Lower lobe of right lung (tissue), 2 donors: ENCODE measurements at regions not wholly inside any gene's neighbourhood (a gene's known extent, or its start where the extent isn't known, plus 50 kb on each side); places are given as distances from the start of the nearest gene placed in this dataset.

ENCODE experiments used
- ATAC-seq, 2 donors: fragments of 200-7000 bp; cut with Tn5 transposase; one replicate each; pipeline ENCODE4 v1.9.1; 2020 to 2022; ENCODE audit warnings: mild to moderate bottlenecking in 2 of 2, moderate library complexity in 2 of 2
- DNase-seq: peaks from one replicate; pipeline ENCODE4 v3.0.0-alpha.2; 2020
- H3K27ac ChIP-seq: fragments of 200-600 bp; one replicate; pipeline ENCODE4 v1.8.0; 2022
- H3K27me3 ChIP-seq: fragments of 200-600 bp; one replicate; pipeline ENCODE4 v1.8.0; 2022; ENCODE audit warnings: low read depth
- H3K36me3 ChIP-seq: fragments of 200-600 bp; one replicate; pipeline ENCODE4 v1.8.0; 2022; ENCODE audit warnings: mild to moderate bottlenecking
- H3K4me1 ChIP-seq: fragments of 200-600 bp; one replicate; pipeline ENCODE4 v1.8.0; 2022
- H3K4me3 ChIP-seq: fragments of 200-600 bp; one replicate; pipeline ENCODE4 v1.8.0; 2022; ENCODE audit warnings: mild to moderate bottlenecking
- H3K9me3 ChIP-seq: fragments of 200-600 bp; one replicate; pipeline ENCODE4 v1.8.0; 2022
- intact Hi-C: fragments of 100-400 bp; cut with DNase I; formaldehyde crosslinking; loops from one replicate; pipeline ENCODE4 v1.11.0; 2022
- TF ChIP-seq, protein P1 (sequence below): fragments of 200-600 bp; IDR thresholded peaks from one replicate; pipeline ENCODE4 v1.8.0; 2022; ENCODE audit warnings: antibody characterized with exemption, mild to moderate bottlenecking
- donor health status: DM: no; HTN: yes; CAD: no; lungs with severe emphysema.

DNA sequence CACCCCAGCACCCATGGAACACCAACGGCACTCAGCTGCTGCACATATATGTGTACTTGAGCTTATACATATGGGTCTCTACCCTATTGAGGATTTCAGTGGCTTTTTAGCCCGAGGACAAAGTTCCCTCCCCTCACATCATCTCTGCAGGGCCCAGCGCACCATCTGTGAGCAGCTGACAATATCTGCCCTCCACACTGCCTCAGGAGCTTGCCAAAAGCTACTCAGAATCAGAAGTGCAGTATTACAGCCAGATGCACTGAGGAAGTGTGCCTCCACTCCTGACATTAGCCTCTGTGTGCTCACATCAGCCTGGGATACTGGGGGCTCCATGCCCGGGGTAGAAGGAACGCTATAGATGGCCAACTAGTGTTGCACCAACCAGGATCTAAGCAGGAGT lies 903.9 kb downstream of the UQCRFS1 start:
- TF ChIP-seq, protein P1, sequence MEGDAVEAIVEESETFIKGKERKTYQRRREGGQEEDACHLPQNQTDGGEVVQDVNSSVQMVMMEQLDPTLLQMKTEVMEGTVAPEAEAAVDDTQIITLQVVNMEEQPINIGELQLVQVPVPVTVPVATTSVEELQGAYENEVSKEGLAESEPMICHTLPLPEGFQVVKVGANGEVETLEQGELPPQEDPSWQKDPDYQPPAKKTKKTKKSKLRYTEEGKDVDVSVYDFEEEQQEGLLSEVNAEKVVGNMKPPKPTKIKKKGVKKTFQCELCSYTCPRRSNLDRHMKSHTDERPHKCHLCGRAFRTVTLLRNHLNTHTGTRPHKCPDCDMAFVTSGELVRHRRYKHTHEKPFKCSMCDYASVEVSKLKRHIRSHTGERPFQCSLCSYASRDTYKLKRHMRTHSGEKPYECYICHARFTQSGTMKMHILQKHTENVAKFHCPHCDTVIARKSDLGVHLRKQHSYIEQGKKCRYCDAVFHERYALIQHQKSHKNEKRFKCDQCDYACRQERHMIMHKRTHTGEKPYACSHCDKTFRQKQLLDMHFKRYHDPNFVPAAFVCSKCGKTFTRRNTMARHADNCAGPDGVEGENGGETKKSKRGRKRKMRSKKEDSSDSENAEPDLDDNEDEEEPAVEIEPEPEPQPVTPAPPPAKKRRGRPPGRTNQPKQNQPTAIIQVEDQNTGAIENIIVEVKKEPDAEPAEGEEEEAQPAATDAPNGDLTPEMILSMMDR: no peak
- Histone ChIP-seq H3K27me3 (no peaks in the 10 kb centered on the region), H3K27ac (no peak overlapping the region), H3K4me1 (no peaks in the 10 kb centered on the region), H3K4me3 (no peak overlapping the region), H3K36me3 (no peaks in the 10 kb centered on the region), H3K9me3 (no peaks in the 10 kb centered on the region)
- no peak for ATAC-seq
- DNase-seq: no peak
- intact Hi-C loops: no loop called here

DNA sequence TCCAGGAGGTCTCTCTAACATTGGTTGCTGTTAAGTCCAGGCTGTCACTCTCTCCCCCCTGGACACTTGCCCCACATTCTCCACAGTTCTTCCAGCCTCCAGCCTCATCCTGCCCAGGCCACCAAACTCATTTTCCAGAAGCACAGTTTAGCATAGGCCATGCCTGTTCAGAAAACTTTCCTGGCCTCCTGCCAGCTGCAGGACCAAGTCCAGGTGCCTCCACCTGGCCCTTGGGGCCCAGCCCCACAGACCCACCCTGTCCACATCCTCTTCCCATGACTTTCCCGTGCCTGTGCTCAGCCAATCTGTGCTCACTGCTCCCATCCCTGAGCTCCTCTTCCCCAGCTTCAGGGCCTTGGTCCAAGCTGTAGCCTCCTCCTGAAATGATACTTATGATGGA lies 905.0 kb downstream of the UQCRFS1 start:
- no peak for DNase-seq
- H3K27ac ChIP-seq: no peak overlapping the region
- intact Hi-C loops: no loop called here
- no peak for ATAC-seq
- H3K36me3 ChIP-seq: no peaks in the 10 kb centered on the region
- TF ChIP-seq, protein P1: no peak
- H3K27me3 ChIP-seq: no peaks in the 10 kb centered on the region
- H3K4me1 ChIP-seq: no peaks in the 10 kb centered on the region
- H3K9me3 ChIP-seq: no peaks in the 10 kb centered on the region
- H3K4me3 ChIP-seq: no peak overlapping the region

DNA sequence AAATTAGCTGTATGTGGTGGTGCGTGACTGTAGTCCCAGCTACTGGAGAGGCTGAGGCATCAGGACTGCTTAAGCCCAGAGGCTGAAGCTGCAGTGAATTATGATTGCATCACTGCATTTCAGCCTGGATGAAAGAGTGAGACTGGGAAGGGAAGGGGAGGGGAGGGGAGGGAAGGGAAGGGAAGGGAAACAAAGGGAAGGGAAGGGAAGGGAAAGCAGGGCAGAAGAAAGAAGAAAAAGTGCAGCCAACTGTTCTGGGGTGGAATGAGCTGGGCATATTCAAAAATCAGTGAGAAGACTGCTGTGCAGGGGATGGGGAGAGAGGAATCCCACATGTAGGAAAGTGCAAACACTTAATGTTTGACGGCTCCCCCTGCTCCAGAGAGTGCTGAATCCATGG lies 905.5 kb downstream of the UQCRFS1 start:
- ATAC-seq: no peak
- Histone ChIP-seq H3K9me3 (no peaks in the 10 kb centered on the region), H3K4me3 (no peak overlapping the region), H3K27me3 (no peaks in the 10 kb centered on the region), H3K36me3 (no peaks in the 10 kb centered on the region), H3K27ac (no peak overlapping the region), H3K4me1 (no peaks in the 10 kb centered on the region)
- TF ChIP-seq, protein P1: no peak
- DNase-seq: no peak
- intact Hi-C loops: no loop called here

DNA sequence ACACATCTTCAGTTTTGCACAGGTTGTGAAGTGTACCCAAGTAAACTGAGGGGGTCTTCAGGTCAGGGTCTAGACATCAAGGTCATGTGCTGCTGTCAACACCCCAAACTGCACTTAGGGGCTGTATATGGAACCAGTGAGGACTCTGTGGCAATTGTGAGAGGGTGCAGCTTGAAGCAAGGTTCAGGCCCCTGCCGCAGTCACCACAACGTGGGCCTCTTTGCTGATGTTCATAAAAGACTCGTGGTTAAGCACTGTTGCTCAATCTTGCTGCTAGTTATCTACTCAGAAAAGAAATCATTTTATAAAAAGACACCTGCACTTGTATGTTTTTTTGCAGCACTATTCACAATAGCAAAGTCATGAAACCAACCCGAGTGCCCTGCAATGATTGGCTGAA lies 907.4 kb downstream of the UQCRFS1 start:
- no peak overlapping the region for H3K4me3 ChIP-seq
- intact Hi-C loops: no loop called here
- no peak for DNase-seq
- ATAC-seq: no peak
- TF ChIP-seq, protein P1: no peak
- no peaks in the 10 kb centered on the region for H3K36me3 ChIP-seq
- H3K27ac ChIP-seq: no peak overlapping the region
- H3K27me3 ChIP-seq: no peaks in the 10 kb centered on the region
- H3K9me3 ChIP-seq: no peaks in the 10 kb centered on the region
- H3K4me1 ChIP-seq: no peaks in the 10 kb centered on the region

DNA sequence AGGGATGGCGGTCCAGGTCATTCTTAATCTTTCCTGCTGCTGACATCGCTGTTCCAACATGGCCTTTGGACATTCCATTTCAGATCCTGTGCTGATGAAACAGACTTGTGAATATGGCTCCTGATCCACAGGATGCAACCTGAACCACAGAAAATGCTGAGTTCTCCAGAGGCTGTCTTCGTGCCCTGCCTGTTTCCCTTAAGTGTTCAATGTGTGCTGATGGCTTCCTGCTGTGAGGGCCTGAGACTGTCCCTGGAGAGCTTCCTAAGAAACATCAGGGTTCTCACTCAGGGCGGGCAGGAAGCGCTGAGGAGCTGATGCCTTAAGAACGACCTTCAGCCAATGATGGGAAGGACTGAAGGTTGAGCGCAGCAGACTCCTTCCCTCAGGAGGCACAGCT lies 909.4 kb downstream of the UQCRFS1 start:
- H3K27ac ChIP-seq: no peak overlapping the region
- ATAC-seq (no peak), DNase-seq (no peak)
- no peaks in the 10 kb centered on the region for H3K4me1 ChIP-seq
- H3K36me3 ChIP-seq: no peaks in the 10 kb centered on the region
- H3K4me3 ChIP-seq: no peak overlapping the region
- H3K27me3 ChIP-seq: peaks cover 3% of the 10 kb centered on the region
- intact Hi-C loops: no loop called here
- no peaks in the 10 kb centered on the region for H3K9me3 ChIP-seq
- TF ChIP-seq, protein P1: no peak

DNA sequence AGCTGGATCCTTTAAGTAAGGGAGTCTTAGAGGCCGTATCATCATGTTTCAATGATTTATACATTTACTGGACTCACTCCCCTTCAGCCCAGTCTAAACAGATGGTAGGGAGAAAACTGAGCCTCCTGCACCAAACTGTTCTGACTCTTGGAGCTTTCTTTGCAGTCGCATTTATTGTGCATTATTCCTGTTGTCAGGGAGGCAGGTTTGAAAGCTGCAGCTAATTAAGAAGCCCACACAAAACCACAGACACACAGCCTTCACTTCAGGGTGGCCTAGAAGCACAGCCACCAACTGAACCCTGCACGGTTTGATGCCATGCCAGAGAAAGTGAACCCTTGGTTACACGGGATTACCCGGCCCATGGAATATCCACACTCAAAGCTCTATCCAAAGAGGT lies 911.0 kb downstream of the UQCRFS1 start:
- H3K36me3 ChIP-seq: no peaks in the 10 kb centered on the region
- peaks cover 3% of the 10 kb centered on the region for H3K27me3 ChIP-seq
- H3K4me1 ChIP-seq: no peaks in the 10 kb centered on the region
- intact Hi-C loops: no loop called here
- DNase-seq (no peak), ATAC-seq (no peak)
- H3K9me3 ChIP-seq: no peaks in the 10 kb centered on the region
- TF ChIP-seq, protein P1: no peak
- no peak overlapping the region for H3K4me3 ChIP-seq
- no peak overlapping the region for H3K27ac ChIP-seq
